ENCODE measurements at regions not wholly inside any gene's neighbourhood (a gene's known extent, or its start where the extent isn't known, plus 50 kb on each side); places are given as distances from the start of the nearest gene placed in this dataset.

DNA sequence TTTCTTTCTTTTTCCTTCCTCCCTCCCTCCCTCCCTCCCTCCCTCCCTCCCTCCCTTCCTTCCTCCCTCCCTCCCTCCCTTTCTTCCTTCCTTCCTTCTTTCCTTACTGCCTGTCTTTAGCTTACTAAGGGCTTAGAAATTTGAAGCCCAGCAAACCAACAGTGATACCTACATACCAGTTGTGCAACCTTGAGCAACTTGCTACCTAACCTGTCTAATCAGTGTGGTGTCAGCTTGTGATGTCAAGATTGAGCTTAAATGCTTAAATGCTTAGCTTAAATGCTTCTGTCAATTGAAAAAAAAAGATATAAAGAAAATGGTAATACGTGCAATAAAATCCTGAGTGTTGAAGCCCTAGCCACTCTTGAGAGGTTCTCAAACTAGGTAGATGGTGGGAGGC lies 728.6 kb downstream of the TRIML1 start:
- TF ChIP-seq CTCF (IDR thresholded peaks at IDR 0.05), result no peak
- no peak for TF ChIP-seq POLR2AphosphoS5 (IDR thresholded peaks at IDR 0.05; ENCODE audit: low read depth, low read length)
- no peak for TF ChIP-seq TCF7L2 (IDR thresholded peaks at IDR 0.05; ENCODE audit: low read depth, low read length)
- TF ChIP-seq, protein P1, sequence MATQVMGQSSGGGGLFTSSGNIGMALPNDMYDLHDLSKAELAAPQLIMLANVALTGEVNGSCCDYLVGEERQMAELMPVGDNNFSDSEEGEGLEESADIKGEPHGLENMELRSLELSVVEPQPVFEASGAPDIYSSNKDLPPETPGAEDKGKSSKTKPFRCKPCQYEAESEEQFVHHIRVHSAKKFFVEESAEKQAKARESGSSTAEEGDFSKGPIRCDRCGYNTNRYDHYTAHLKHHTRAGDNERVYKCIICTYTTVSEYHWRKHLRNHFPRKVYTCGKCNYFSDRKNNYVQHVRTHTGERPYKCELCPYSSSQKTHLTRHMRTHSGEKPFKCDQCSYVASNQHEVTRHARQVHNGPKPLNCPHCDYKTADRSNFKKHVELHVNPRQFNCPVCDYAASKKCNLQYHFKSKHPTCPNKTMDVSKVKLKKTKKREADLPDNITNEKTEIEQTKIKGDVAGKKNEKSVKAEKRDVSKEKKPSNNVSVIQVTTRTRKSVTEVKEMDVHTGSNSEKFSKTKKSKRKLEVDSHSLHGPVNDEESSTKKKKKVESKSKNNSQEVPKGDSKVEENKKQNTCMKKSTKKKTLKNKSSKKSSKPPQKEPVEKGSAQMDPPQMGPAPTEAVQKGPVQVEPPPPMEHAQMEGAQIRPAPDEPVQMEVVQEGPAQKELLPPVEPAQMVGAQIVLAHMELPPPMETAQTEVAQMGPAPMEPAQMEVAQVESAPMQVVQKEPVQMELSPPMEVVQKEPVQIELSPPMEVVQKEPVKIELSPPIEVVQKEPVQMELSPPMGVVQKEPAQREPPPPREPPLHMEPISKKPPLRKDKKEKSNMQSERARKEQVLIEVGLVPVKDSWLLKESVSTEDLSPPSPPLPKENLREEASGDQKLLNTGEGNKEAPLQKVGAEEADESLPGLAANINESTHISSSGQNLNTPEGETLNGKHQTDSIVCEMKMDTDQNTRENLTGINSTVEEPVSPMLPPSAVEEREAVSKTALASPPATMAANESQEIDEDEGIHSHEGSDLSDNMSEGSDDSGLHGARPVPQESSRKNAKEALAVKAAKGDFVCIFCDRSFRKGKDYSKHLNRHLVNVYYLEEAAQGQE (IDR thresholded peaks at IDR 0.05; ENCODE audit: insufficient read depth in 1 of 2, low read depth in 2 of 2, low read length in 1 of 2), result no peak
- TF ChIP-seq SIN3A (IDR thresholded peaks at IDR 0.05; ENCODE audit: borderline replicate concordance, insufficient read depth, low read depth, low read length), result no peak
